MM.1S (cell line): ENCODE measurements at regions not wholly inside any gene's neighbourhood (a gene's known extent, or its start where the extent isn't known, plus 50 kb on each side); places are given as distances from the start of the nearest gene placed in this dataset.

Experiments
- DNase-seq: peaks from one replicate; pipeline ENCODE4 v3.0.0-alpha.2; 2015
- H2AFZ ChIP-seq: fragments of 300-600 bp; sonication (generic); 2 replicates; pipeline ENCODE4 v1.6.0; 2016; ENCODE audit warnings: antibody characterized with exemption, low read length
- H3F3A ChIP-seq: fragments of 300-600 bp; sonication (generic); 2 replicates; pipeline ENCODE4 v1.6.1; 2016; ENCODE audit warnings: mild to moderate bottlenecking, antibody characterized with exemption, low read length, moderate library complexity, mixed read lengths; ENCODE audit not compliant: insufficient read depth
- H3K27ac ChIP-seq: fragments of 300-600 bp; sonication (generic); 2 replicates; pipeline ENCODE4 v1.5.1; 2016; ENCODE audit warnings: mild to moderate bottlenecking, low read length
- H3K27me3 ChIP-seq: fragments of 300-600 bp; sonication (generic); replicated peaks from 2 replicates; pipeline ENCODE4 v1.6.0; 2016; ENCODE audit warnings: low read length; ENCODE audit not compliant: insufficient read depth
- H3K36me3 ChIP-seq: fragments of 300-600 bp; sonication (generic); replicated peaks from 2 replicates; pipeline ENCODE4 v1.6.1; 2016; ENCODE audit warnings: mild to moderate bottlenecking, low read length, mixed read lengths; ENCODE audit not compliant: insufficient read depth
- H3K4me1 ChIP-seq: fragments of 300-600 bp; sonication (generic); 2 replicates; pipeline ENCODE4 v1.6.1; 2016; ENCODE audit warnings: low read length, mixed read lengths
- H3K4me2 ChIP-seq: fragments of 300-600 bp; sonication (generic); 2 replicates; pipeline ENCODE4 v1.6.0; 2016; ENCODE audit warnings: low read depth, low read length
- H3K4me3 ChIP-seq: fragments of 300-600 bp; sonication (generic); 2 replicates; pipeline ENCODE4 v1.5.1; 2016; ENCODE audit warnings: low read length, mixed read lengths
- H3K79me2 ChIP-seq: fragments of 300-600 bp; sonication (generic); 2 replicates; pipeline ENCODE4 v1.6.1; 2016; ENCODE audit warnings: mixed run types, low read length, mixed read lengths
- H3K9ac ChIP-seq: fragments of 300-600 bp; sonication (generic); 2 replicates; pipeline ENCODE4 v1.6.1; 2016; ENCODE audit warnings: low read length, mixed read lengths
- H3K9me2 ChIP-seq: fragments of 300-600 bp; sonication (generic); replicated peaks from 2 replicates; pipeline ENCODE4 v1.6.1; 2016; ENCODE audit warnings: mild to moderate bottlenecking, low read length, mixed read lengths; ENCODE audit not compliant: insufficient read depth
- H3K9me3 ChIP-seq: fragments of 300-600 bp; sonication (generic); replicated peaks from 2 replicates; pipeline ENCODE4 v1.6.1; 2016; ENCODE audit warnings: mild to moderate bottlenecking, low read length, mixed read lengths; ENCODE audit not compliant: insufficient read depth
- H4K20me1 ChIP-seq: fragments of 300-600 bp; sonication (generic); 2 replicates; pipeline ENCODE4 v1.6.1; 2016; ENCODE audit warnings: mild to moderate bottlenecking, low read length, moderate library complexity, mixed read lengths; ENCODE audit not compliant: insufficient read depth
- EZH2 ChIP-seq: fragments of 300-600 bp; sonication (generic); optimal IDR thresholded peaks from 2 replicates; pipeline ENCODE3; 2017; ENCODE audit warnings: low read depth, mild to moderate bottlenecking, antibody characterized with exemption, low read length, mixed read lengths
- EZH2phosphoT487 ChIP-seq: fragments of 300-600 bp; sonication (generic); IDR thresholded peaks from 2 replicates; pipeline ENCODE4 v1.6.1; 2018; ENCODE audit warnings: antibody characterized with exemption, low read length
- TF ChIP-seq, protein P1 (sequence below): fragments of 300-600 bp; sonication (generic); IDR thresholded peaks from 2 replicates; pipeline ENCODE4 v1.5.1; 2016; ENCODE audit warnings: antibody characterized with exemption, low read length, mixed read lengths

DNA sequence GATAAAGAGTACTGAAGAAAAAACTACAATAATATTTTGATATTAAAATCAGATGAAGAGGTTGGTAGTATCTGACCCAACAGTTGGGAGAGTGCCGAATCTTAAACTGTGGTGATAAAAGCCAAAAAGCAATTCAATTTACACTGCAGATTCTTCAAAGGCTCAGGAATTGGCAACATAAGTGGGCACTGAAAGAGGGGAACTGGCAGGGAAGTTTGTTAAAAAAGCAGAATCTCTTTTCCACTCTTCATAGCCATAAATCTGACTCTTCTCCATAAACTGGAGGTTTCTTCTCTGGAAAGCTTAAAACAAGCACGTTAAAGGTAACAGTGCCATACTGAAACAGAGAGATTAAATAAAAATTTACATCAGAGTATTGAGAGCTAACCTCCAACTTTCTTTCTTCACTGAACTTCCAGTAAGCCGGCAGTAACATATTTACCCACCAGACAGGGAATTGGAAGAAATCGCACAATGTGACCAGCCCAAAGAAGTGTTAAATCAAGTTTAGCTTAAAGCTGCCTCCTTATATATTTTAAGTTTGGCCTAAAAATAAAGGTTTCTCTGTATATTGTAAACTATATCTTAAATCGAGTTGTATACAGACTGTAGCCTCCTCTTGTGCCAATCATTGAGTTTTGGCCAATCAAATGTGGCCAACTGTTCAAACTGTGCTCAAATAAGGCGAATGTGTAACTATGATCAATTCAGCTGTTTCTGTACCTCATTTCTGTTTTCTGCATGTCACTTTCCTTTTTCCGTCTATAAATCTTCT lies 358.3 kb downstream of the NXPE2 start:
- Histone ChIP-seq H3K9ac (no peak overlapping the region), H3K4me2 (no peak overlapping the region), H3K27ac (no peak overlapping the region), H3K4me1 (no peaks in the 10 kb centered on the region), H2AFZ (no peak overlapping the region), H3K4me3 (no peak overlapping the region), H3K9me2 (no peaks in the 10 kb centered on the region), H3K9me3 (no peaks in the 10 kb centered on the region), H3K36me3 (no peaks in the 10 kb centered on the region), H3K79me2 (no peaks in the 10 kb centered on the region), H3K27me3 (no peaks in the 10 kb centered on the region), H3F3A (no peaks in the 10 kb centered on the region), H4K20me1 (no peaks in the 10 kb centered on the region)
- no peak for DNase-seq
- TF ChIP-seq EZH2 (no peak), EZH2phosphoT487 (no peak)
- TF ChIP-seq, protein P1, sequence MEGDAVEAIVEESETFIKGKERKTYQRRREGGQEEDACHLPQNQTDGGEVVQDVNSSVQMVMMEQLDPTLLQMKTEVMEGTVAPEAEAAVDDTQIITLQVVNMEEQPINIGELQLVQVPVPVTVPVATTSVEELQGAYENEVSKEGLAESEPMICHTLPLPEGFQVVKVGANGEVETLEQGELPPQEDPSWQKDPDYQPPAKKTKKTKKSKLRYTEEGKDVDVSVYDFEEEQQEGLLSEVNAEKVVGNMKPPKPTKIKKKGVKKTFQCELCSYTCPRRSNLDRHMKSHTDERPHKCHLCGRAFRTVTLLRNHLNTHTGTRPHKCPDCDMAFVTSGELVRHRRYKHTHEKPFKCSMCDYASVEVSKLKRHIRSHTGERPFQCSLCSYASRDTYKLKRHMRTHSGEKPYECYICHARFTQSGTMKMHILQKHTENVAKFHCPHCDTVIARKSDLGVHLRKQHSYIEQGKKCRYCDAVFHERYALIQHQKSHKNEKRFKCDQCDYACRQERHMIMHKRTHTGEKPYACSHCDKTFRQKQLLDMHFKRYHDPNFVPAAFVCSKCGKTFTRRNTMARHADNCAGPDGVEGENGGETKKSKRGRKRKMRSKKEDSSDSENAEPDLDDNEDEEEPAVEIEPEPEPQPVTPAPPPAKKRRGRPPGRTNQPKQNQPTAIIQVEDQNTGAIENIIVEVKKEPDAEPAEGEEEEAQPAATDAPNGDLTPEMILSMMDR = no peak

DNA sequence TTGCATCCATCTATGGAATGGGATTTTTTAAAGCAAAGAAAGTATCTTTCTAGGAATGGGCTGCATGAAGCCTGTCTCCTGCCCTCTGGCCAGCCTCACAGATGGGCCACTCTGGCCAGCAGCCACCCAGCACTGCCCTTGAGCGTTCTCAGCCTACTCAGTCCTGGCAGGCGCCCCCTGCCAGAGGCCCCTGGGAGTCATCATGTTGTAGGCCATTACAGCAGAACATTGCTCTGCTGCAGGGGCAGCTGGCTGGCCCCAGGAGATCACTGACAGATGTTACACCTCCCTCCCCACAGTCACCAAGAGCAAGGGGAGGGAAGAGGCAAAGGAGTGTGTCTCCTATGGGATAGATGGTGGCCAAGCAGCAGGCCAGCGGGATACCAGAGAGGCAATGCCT lies 363.7 kb downstream of the NXPE2 start:
- no peaks in the 10 kb centered on the region for H3K27me3 ChIP-seq
- H3K4me2 ChIP-seq = no peak overlapping the region
- H3K4me3 ChIP-seq = no peak overlapping the region
- H3K79me2 ChIP-seq = no peaks in the 10 kb centered on the region
- no peaks in the 10 kb centered on the region for H3F3A ChIP-seq
- H3K9ac ChIP-seq = no peak overlapping the region
- no peaks in the 10 kb centered on the region for H4K20me1 ChIP-seq
- H2AFZ ChIP-seq = no peak overlapping the region
- H3K27ac ChIP-seq = no peak overlapping the region
- H3K4me1 ChIP-seq = no peaks in the 10 kb centered on the region
- no peaks in the 10 kb centered on the region for H3K9me3 ChIP-seq
- no peaks in the 10 kb centered on the region for H3K36me3 ChIP-seq
- TF ChIP-seq, protein P1 = no peak
- no peaks in the 10 kb centered on the region for H3K9me2 ChIP-seq
- no peak for DNase-seq

DNA sequence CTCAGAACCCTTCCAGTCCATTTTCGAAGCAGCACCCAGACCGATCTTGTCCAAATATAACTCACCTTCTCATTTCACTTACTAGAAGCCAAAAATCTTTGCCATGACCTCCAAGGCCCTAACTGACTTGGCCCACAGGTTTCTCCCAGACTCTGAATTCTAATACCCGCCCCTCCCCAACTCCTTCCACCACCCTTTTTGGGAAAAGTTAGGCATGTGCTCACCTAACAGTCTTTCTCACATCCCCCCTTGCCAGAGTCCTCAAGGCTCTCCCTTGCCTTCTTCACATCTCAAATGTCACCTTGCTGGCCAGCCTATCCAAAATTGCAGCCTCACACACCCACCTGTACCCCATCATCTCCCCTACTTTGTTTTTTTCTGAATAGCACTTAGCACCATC lies 369.3 kb downstream of the NXPE2 start:
- H2AFZ ChIP-seq = no peak overlapping the region
- H3K27ac ChIP-seq = no peak overlapping the region
- H3K4me2 ChIP-seq = no peak overlapping the region

More for the DNA sequence above, 369.3 kb downstream of the NXPE2 start:
- H3F3A ChIP-seq = no peaks in the 10 kb centered on the region
- H4K20me1 ChIP-seq = no peaks in the 10 kb centered on the region
- no peaks in the 10 kb centered on the region for H3K9me3 ChIP-seq
- H3K27me3 ChIP-seq = no peaks in the 10 kb centered on the region
- no peak overlapping the region for H3K9ac ChIP-seq
- DNase-seq = no peak
- H3K4me3 ChIP-seq = no peak overlapping the region
- no peaks in the 10 kb centered on the region for H3K9me2 ChIP-seq
- TF ChIP-seq EZH2 = no peak
- TF ChIP-seq, protein P1 = no peak
- TF ChIP-seq EZH2phosphoT487 = no peak
- H3K36me3 ChIP-seq = no peaks in the 10 kb centered on the region
- H3K4me1 ChIP-seq = no peaks in the 10 kb centered on the region
- H3K79me2 ChIP-seq = no peaks in the 10 kb centered on the region
